Mucosa of descending colon (tissue), 3 donors: ENCODE measurements at regions not wholly inside any gene's neighbourhood (a gene's known extent, or its start where the extent isn't known, plus 50 kb on each side); places are given as distances from the start of the nearest gene placed in this dataset.
"Not testable (repeated sequence)": the region's sequence is repeated elsewhere in the genome, so short reads cannot be mapped to it uniquely, and the experiment has no call there.

Experiments used
- ATAC-seq: fragments of 200-7000 bp; cut with Tn5 transposase; one replicate; pipeline ENCODE4 v1.9.1; 2020; ENCODE audit warnings: mild to moderate bottlenecking, moderate library complexity
- DNase-seq, 3 donors: peaks; one replicate each; pipeline ENCODE4 v3.0.0-alpha.2; 2020
- H3K36me3 ChIP-seq: fragments of 200-600 bp; one replicate; pipeline ENCODE4 v1.8.0; 2021; ENCODE audit warnings: low read depth, mild to moderate bottlenecking
- H3K4me1 ChIP-seq: fragments of 200-600 bp; one replicate; pipeline ENCODE4 v1.8.0; 2021; ENCODE audit warnings: low read depth, mild to moderate bottlenecking
- H3K4me3 ChIP-seq: fragments of 200-600 bp; one replicate; pipeline ENCODE4 v1.8.0; 2021; ENCODE audit warnings: mild to moderate bottlenecking
- H3K9me3 ChIP-seq: fragments of 200-600 bp; one replicate; pipeline ENCODE4 v1.8.0; 2021; ENCODE audit warnings: mild to moderate bottlenecking
- CTCF ChIP-seq: fragments of 200-600 bp; IDR thresholded peaks from one replicate; pipeline ENCODE4 v1.8.0; 2022; ENCODE audit warnings: antibody characterized with exemption, mild to moderate bottlenecking
- intact Hi-C, 2 donors: fragments of 100-400 bp; cut with DNase I in 1 of 2; cut with micrococcal nuclease in 1 of 2; formaldehyde crosslinking; loops; one replicate each; pipeline versions ENCODE4 v1.11.0 to v1.11.1; 2022; cut with DNase I, micrococcal nuclease
- donor health status: DM: no; HTN: no; CAD: no; lungs with moderate emphysema.
- donor health status: DM: no; HTN: no; CAD: no.
- donor health status: DM: no; HTN: yes; CAD: no.

GRCh38 chr14:56351861-56352260 lies 227.7 kb upstream of the TMEM260 start:
- ATAC-seq (no peak), DNase-seq (no peak)
- Histone ChIP-seq H3K4me3 (no peak overlapping the region), H3K9me3 (no peaks in the 10 kb centered on the region), H3K36me3 (no peaks in the 10 kb centered on the region), H3K4me1 (no peaks in the 10 kb centered on the region)
- intact Hi-C loops = no loop called here
- no peak for TF ChIP-seq CTCF

- H3K36me3 ChIP-seq = no peaks in the 10 kb centered on the region
- TF ChIP-seq CTCF = no peak
- intact Hi-C loops = no loop called here
- no peaks in the 10 kb centered on the region for H3K4me1 ChIP-seq
- DNase-seq = no peak
- H3K4me3 ChIP-seq = no peak overlapping the region
- no peak for ATAC-seq
- no peaks in the 10 kb centered on the region for H3K9me3 ChIP-seq
These were observed 226.6 kb upstream of the TMEM260 start for GRCh38 chr14:56352999-56353398.

DNA sequence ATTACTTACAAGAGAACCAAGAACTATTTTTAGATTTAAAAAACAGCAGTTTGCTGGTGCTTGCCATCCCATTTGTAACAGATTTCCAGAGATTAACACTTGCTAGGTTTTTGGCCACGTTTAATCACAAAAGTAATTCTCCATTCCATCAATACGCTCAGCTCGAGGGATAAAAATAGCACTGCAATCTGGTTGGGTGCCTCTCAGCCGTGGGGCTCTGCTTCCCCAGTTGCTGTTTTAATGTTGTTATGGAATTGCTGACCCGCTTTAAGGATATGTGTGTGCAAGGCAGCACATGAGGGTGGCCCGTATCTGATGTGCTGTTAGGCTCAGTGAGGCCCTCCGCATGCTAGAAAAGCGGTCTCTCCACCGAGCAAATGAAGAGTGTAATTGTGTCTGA lies 222.2 kb upstream of the TMEM260 start:
- no peak for TF ChIP-seq CTCF

DNA sequence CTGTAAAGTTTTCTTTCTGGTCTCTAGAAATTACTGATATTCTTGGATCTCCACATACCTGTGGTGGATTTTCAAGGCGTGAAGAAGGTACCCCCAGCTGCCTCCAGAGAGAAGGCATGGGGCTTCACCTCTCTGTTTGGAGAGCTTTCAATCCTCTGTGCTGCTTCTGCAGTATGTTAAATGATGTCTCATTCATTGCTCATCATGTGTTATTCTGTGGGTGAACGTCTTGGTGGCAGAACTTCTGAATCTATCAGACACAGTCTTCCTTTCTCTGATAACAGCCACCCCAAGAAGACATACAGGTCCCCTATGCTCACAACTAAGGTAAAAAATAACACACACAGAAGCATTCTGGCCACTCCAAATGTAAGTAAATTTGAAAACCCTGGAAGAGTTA lies 221.3 kb upstream of the TMEM260 start:
- DNase-seq (no peak), ATAC-seq (no peak)
- Histone ChIP-seq H3K36me3 (no peaks in the 10 kb centered on the region), H3K4me3 (no peak overlapping the region), H3K9me3 (no peaks in the 10 kb centered on the region), H3K4me1 (no peaks in the 10 kb centered on the region)
- TF ChIP-seq CTCF = no peak
- intact Hi-C loops = no loop called here

More for the DNA sequence above, 222.2 kb upstream of the TMEM260 start:
- Histone ChIP-seq H3K4me3 (no peak overlapping the region), H3K36me3 (no peaks in the 10 kb centered on the region), H3K4me1 (no peaks in the 10 kb centered on the region), H3K9me3 (no peaks in the 10 kb centered on the region)
- no peak for ATAC-seq
- intact Hi-C loops = no loop called here
- DNase-seq = no peak

DNA sequence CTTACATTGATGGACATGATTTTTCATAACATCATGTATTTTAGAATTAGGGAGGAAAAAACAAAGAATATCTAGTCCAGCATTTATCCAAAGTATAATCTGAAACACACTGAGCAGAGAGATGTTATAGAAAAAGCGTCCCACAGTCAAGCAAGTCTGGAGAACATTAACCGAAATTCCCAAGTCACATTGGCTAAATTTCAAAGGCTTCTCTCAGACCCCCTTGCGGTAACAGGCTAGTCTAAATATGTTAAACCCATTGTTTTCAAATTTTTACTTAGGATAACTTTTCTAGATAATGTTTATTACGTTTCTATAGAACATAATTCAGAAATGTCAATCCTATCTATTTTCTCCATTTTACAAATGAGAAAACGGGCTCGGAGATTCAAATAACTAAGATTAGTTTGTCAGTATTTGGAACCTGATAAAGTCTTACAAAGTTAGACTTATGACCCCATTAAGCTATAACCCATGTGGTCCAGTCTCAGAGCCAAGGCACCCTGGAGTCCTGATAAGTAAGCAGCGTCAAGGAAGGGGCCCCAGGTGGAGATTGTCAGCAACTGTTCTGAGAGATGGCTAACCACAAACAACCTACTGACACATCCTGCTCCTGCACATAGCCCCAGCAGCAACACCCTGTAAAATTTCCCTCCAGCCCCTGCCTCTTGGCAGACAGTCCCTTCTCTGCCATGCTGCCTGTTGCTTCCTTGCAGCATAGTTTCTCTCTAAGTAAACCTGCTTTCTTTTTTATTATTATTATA lies 220.6 kb upstream of the TMEM260 start:
- Histone ChIP-seq H3K36me3 (no peaks in the 10 kb centered on the region), H3K4me3 (no peak overlapping the region), H3K4me1 (no peaks in the 10 kb centered on the region), H3K9me3 (no peaks in the 10 kb centered on the region)
- intact Hi-C loops = no loop called here
- ATAC-seq (no peak), DNase-seq (no peak)
- no peak for TF ChIP-seq CTCF

GRCh38 chr14:56365663-56366062 lies 213.9 kb upstream of the TMEM260 start:
- ATAC-seq = not testable (repeated sequence)

More at GRCh38 chr14:56365663-56366062, 213.9 kb upstream of the TMEM260 start:
- H3K9me3 ChIP-seq, H3K4me3 ChIP-seq, intact Hi-C loops, H3K4me1 ChIP-seq, DNase-seq, H3K36me3 ChIP-seq: not testable (repeated sequence)
